NCI-H774 (cell line): ENCODE measurements at regions not wholly inside any gene's neighbourhood (a gene's known extent, or its start where the extent isn't known, plus 50 kb on each side); places are given as distances from the start of the nearest gene placed in this dataset.

Source experiments
- DNase-seq: peaks from one replicate; lab custom pipeline; 2025; lab: John Stamatoyannopoulos, UW

DNA sequence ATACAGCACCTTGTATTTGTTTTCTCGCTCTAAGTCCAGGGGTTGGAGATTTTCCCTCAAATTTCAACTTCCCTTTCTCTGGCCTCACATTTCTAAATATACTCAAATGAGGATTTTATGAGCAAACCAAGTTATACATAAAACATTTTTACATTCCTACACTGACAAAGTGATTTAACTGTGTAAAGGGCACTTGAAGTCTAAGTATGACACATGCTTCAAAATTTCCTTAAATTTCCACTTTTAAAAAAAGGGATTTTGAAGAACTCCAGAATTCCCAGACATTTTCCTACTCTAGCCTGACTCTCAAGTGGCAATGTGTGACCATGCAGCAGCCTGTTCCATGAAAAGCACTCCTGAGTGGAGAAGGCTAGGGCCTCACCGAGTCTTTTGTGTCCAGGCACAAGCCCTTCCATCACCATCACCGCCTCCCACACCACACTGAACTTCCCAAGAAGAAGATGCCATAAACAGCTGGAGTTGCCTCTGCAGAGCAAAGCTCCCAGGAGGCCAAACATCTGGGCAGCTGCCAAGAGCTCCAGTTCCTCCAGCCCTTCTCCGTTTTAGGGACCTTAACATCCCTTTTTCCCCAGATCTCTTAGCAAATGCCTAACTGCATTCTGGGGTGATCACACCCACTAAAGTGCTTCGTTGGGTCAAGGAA, 68.9 kb downstream of the NCR2 start:
- DNase-seq: no peak

DNA sequence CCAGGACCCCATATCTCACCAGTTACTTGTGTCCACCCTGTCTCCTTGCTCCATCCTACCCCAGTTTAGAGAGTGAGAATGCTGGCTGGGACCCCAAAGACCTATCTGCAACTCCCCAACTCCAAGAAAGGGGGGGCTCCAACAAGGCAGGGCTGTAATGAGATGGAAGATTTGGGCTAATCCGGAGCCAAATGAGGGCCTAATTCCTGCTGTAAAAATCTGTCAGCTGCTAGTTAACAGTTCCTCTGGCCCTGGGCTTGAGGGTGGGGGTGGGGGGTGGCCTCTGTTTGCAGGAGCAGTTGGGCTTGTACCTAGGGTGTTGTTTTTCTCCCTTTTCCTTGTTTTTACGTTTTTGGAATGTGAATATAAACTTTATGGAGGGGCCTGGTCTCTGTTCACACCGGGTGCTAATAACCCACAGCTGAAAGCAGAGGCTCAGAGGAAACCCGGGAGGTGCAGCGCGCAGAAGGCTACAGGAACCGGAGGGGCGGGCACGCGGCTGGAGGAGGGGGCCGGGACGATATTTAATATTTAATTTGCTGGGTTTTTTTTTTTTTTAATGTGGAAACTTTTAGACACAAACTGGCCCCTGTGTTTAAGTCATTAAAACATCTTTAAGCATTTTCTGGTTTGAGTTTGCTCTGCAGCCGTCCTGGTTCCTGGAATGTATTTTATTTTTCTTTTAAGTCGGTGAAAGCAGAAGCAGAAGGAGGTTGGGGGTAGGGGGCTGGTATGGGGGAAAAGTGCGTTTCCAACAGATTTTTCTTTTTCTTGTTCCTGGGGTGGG, 70.7 kb downstream of the NCR2 start:
- DNase-seq: no peak

DNA sequence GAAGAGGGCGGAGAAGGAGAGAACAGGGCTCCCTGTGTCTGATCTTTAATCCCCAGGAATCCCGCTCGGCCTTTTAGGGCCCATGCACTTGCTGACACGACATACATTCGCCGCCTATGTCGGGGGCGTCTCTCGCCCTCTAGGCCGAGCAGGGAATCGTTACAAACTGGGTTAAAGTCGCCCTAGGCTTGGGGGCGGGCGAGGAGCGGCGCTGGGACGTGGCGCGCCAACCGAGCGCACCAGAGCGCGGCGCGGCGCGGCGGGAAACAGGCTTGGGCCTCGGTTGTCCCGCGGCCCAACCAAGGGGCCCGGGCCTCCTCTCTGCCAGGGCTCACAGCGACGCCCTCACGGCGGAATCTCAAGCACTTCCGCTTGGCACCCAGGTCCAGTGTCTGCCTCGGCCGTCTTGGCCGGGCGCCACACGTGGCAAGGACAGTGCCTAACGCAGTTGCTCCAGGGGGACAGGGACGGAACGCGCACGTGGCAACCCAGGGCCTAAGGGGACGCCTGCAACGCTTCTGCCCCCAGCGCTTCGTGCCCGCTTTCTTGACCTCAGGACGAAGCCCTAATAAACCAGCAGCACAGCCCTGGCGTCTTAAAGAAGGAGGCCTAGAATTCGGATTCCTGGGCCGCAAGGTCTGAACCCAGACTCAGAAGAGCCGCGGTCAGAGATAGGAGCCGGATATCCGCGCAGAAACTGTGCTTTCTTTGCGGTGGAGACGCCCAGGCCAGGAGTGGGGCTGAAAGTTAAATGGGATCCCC, 71.5 kb downstream of the NCR2 start:
- DNase-seq: no peak

DNA sequence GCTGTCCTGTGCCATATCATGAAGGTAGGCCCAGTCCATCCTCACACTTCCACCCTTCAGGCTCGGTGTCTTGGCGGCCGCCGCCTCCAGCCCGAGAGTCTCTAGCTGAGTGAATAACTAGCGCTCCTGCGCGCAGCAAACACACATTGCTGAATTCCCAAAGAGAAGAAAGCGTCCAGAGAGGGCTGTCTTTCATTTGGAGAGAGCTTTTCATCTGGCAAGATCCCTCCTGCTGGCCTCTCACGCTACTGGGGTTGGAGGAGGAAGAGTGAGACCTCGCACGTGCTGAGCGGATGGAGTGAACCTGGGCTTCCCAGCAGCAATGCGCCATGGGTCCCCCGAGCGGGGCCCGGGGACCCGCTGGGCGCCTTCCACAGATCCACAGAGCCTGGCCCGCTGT, 73.2 kb downstream of the NCR2 start:
- DNase-seq: no peak

DNA sequence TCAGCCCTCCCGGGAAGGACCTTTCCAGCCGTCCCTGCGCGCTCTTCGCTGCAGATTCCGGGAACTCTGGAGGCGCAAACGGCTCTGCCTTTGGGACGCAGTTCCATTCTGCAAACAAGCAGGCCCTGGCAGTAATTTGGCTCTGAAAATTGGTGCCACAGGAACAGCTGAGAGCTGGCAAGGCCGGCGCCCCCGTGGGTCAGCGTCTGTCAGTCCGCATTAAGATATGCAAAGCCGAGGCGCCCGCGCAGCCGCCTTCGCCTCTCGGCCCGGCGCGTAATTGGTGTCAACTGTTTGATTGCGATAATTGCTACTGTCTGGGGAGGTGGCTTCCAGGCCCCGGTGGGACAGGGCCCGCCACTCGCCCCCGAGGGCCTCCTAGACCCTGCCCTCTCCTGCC, 73.6 kb downstream of the NCR2 start:
- DNase-seq: no peak

DNA sequence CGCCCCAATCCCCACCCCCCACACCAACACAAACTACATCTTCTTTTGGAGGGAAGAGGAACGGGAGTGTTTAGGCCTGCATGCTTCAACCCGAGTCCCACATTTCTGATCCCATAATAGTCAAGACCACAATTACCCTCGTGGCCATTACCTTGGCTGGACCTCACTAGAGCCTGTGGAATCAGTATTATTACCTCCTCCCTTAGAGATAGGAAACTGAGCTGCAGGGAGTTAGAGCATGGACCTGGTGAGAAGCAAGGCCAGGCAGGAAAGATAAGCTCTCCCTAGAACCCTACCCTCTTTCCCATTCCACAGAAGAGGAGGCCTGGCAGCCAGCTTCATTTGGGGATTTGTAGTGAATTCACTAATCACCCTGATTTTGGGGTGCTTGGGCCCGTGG, 74.1 kb downstream of the NCR2 start:
- no peak for DNase-seq

DNA sequence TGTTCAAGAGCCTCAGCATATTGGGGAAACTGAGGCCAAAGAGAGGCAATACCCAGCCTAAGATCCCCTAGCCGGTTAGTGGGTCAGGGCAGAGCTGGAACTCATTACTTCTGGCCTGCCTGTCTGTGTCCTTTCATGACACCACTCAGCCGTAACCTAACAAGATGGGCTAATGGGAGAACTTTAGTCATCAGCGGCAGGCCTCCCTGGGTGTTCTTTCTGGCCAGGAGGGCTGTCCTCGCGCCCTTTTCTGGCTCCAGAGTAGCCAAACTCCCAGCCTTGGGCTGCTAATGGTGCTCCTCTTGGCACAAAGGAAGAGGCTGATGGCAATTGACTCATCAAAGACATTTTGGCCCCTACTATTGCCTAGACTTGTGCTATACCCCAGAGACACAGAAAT, 76.6 kb downstream of the NCR2 start:
- no peak for DNase-seq

DNA sequence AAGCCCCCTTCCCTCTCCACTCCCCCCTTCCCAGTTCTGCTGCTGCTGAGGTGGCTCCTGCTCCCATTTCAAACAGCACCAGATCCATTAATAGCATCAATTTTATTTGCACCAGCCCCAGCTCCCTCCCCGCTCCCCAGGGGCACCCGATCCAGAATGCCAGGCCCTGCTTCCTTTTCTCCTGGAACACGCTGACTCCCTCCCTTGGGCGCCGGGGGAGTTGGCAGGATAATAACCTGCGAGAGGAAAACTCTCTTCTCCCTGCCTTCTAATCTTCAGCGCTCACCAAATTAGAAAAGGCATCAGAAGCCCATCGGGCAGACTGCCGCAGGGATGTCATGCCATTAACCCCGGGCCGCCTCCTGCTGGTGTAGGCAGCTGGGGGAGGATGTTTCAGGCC, 77.8 kb downstream of the NCR2 start:
- no peak for DNase-seq

DNA sequence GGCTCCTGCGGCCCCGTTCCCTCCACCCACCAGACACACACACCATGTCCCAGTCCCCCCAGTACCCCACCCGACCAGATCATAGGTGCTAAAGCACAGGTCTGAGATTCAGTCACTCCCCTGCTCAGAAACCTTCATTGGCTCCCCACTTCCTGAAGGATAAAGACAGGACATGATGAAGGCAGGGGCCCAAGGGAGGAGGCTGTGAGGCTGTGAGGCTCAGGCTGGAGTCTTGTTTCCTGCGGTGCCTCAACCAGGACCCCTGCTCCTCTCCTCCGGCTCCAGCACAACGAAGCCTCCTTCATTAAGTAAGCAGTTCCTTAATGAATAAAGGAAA, 81.1 kb downstream of the NCR2 start:
- no peak for DNase-seq

DNA sequence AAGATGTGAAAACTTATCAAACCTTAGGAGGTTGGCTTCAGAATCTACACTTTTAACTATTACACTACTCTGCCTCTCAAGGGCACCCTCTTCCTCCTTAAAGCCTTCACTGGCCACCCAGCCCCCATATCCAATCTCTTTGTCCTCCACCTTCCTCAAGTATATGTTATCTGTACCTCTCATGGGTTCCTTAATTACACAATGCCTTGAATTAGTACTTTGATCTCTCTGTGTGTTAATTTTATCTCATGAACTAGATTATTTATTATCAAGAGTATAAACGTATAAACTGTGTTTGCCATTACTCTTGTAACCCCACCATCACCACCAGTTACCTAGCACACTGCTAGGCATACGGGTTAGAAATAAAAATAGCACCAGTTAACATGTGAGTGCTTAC, 83.3 kb downstream of the NCR2 start:
- no peak for DNase-seq

DNA sequence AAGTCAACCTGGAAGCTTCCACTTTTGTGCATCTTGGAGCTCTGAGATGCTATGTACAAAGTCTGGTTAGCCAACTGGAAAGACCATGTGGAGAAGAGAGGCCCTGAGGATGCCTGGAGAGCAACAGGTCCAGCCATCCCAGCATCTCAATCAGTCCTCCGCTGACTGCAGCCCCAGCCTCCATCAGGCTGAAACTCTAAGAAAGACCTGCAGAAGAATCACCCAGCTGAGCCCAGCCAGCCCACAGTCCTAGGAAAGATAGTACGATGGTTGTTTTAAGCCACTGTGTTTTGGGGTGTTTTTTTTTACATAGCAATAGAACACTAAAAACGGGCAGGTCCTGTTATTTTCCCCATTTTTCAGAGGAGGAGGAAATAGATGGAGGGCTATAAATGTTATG, 84.0 kb downstream of the NCR2 start:
- no peak for DNase-seq

DNA sequence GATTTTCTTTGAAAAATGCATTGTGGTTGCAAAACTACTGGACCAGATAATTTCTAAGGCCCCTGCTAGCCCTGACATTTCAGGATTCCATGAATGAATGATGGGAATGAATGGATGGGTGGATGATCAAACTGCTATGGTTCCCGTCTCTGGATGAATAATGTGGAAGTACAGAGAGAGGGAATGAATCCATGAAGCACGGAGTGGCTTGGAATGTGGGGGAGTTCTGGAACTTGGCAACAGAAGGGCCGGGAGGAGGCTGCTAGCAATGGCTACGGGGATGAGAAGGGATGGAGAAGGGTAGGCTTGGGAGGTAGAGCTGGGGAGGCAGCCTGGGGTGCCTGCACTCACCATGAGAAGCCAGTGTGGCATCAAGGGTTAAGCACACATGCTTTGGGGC, 84.8 kb downstream of the NCR2 start:
- DNase-seq: no peak

DNA sequence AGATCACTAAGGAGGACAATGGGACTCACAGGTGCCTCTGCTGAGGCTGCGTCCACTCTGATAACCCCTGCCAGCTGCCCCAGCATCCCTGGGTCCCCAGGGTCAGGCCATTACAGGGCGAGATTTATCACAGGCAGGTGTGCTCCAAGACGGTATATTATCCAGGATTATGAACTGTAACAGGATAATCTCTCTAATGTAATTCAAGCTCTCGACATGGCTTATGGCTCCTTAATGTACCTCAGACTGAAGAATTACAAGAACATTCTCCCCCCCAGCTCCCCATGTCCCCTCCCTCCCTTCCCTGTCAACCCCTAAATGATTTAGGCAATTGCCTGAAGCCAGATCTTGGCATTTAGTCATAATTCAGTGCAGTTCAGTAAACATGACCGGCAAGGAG, 86.8 kb downstream of the NCR2 start:
- DNase-seq: no peak

DNA sequence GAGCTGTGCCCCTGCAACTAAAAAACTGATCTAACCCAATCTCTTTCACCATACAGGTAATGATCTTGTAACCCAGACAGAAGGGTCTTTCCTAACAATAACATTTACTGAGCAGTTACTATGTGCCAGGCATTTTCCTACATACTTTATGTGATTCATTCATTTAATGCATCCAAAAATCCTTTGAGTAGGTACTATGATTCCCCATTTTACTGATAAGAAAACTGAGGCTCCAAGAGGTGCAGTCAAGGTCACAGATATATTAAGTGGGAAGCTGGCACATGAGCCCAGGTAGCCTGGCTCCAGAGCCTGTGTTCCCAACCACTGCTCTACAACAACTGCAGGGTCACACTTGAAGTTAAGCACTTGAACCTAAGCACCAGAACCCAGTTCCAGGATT, 87.6 kb downstream of the NCR2 start:
- no peak for DNase-seq

DNA sequence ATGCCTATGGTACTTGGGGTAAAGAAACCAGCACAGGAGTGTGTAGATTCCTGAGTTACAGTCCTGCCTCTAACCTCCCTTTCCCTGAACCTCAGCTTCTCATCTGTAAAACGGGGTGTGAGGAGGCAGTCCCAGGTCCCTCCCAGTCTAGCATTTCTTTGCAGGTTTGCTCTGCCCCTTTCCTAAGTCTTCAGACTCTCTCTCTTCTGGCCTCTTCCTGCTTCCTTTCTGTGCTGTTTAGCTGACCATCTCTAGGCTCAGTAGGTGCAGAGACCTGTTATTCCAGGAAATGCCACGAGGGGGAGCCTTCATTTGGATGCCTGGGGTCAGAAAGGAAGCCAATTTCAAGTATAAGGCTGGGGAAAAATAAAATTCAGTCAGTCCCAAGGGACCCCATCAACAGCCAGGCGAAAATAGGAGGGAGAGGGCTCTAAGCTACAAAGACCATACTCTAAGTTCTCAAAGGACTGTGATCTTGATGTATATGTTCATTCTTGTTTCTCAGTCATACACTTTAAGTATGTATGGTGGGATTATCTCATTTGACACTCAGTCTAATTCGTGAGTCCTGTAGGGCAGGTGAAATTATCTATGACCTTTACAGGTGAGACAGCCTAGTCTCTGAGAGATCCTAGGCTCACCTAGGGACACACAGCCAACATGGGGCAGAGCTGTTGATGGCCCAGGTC, 89.1 kb downstream of the NCR2 start:
- peak; percentile 50 for DNase-seq

DNA sequence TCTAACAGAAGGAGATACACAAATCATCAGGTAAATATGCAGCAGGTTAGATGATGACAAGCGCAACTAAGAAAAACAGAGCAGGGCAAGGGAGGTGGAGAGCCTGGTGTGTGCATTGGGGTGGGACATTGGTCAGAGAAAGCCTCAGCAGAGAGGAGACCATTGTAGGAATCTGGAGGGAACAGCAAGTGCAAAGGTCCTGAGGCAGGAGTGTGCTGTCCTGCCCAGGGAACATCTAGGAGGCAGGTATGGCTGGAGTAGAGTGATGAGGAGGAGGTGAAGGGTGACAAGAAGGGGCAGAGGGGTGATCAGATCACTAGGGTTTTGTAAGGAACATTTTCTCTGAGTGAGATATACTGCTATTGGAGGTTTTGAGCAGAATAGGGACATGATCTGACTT, 90.1 kb downstream of the NCR2 start:
- no peak for DNase-seq

DNA sequence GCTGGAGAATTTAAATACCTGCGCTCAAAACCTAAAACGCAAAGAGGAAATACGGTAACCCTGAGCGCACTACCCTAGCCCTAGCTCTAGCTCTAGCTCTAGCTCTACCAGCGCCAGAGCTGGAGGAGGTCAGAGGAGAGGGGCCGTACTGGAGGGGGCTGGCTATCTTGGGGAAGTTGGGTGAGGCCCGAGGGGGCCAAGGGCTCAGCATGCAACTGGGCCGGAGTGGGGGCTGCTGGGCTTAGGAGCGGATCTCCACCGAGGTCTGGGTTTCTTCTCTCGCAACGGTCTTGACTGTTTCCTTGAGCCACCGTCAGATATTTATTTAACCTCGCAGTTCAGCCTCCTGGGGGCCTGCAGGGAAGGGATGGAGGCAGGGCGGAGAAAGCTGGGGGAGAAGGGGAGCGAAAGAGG, 91.0 kb downstream of the NCR2 start:
- DNase-seq: no peak

DNA sequence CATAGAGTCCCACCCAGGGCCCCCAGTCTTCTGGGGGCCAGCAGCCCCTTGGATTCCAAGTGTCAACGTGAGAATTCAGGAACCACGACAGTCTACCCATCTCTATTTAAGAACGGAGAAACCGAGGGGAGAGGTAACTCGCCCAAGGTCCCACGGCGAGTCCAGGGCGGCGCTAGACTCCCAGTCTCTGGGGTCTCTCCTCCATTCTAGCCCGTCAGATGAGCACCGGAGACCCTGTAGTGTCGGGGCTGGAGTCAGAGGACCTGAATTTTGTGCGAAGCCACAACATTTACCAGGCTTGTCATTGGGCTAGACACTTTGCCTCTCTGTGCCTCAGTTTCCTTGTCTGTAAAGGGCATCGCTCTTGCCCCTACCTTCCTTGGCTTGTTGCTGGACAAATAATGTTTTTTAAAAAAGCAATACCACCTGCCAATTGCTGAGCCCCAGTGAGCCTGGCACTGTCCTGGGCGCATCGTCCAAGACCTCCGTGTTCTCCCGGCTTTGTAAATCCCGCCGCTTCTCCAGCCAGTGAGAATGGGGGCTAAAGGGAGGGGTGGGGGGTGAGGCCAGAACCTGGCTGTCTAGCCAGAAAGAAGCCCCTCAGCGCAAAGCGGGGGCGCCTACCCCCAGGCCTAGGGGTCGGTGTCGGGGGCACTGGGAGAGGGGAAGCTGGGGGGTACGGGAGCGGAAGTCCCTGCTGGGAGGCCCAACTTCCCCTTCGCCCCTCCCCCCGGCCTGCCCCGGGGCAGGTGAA, 91.7 kb downstream of the NCR2 start:
- no peak for DNase-seq

DNA sequence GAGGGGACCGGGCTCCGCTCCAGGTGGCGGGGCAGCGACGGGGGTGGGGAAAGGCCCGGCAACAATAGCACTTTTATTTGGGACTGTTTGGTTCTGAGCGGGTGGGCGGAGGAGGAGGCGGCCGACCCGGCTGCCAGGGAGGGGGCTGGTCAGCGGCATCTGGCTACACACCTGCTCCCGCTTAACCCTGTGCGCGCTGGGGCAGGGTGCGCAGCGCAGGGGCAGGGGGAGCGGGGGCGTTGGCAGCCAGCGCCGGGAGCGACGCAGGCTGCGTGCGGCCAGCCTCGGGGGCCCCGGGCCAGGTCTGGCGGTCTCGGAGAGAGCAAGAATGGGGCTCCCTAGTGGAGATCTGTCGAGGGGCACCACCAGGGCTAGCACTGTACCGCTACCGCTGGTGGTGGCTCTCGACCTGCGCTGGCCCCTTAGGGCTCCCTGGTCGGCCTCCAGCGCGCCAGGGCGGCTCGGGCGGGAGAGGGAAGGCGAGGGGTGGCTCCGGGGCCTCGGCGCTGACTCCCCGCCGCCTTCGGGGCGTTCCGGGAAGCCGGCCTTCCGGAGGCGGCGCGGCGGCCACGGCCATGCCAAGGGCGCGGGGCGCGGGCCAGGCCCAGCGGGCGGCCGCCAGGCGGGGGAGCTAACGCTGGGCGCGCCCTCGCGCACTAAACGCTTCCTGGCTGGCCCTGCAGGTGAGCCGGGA, 92.4 kb downstream of the NCR2 start:
- DNase-seq: peak; percentile 54

DNA sequence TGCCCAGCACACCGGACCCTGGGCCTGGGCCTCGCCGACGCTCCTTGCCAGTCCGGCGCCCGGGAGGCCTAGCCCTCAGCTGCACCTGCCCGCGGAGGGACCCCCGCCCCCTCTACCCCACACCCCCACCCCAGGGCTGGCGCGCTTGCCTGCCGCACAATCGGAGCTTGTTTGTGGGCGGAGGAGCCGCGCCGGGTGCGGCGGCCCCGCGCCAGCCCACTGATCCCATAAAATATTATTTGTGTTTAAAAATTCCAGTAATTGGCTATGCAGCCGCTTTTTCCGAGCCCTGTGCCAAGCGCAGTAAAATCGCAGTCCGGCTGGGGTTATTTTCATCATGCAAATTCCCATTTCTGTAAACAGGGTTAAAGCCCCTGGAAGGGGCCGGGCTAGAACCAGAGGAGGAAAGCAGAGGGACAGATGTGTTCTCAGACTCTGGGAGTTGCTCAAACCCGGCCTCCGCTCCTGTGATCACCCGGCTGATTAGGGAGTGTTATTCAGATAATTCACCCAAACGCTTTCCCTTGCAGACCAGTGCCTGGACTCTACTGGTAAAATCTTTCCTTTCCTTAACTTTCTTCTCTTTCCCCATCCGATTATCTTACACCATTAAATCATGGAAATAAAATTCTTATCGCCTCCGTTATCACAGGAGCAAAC, 93.1 kb downstream of the NCR2 start:
- no peak for DNase-seq

DNA sequence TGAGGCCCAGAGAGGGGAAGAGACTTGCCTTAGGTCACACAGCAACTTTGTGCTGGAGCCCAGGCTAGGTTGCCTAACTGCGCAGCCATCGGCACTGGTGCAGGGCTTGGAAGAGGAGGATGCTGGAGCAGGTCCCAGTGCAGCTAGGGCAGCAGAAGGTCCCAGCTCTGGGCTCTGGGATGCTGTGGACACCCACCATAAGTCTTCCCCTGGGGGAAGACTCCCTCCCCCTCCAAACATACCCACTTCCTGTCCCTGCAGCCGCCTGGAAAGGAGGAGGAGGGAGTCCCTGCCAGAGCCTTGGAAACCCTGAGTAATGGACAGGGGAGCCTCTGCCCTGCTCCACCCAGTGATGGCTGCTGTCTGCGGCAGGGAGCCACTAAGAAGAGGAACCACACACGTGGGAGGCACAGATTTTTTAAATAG, 93.6 kb downstream of the NCR2 start:
- no peak for DNase-seq
